ENCODE measurements at regions not wholly inside any gene's neighbourhood (a gene's known extent, or its start where the extent isn't known, plus 50 kb on each side); places are given as distances from the start of the nearest gene placed in this dataset.

GRCh38 chr1:14516974-14517840 is 81.3 kb upstream of the KAZN start:
- no peak for DNase-seq (ENCODE audit: low read depth, low spot score)
- peaks cover 9% of the 10 kb centered on the region for H3K4me1 Mint-ChIP-seq
- H3K9me3 Mint-ChIP-seq: no peaks in the 10 kb centered on the region
- H3K27me3 Mint-ChIP-seq (ENCODE audit: low read depth): no peaks in the 10 kb centered on the region
- no peak overlapping the region for H3K27ac Mint-ChIP-seq (ENCODE audit: unreplicated experiment)
- TF ChIP-seq CTCF (conservative IDR thresholded peaks at IDR 0.05): no peak
- no peaks in the 10 kb centered on the region for H3K36me3 Mint-ChIP-seq (ENCODE audit: low read depth)
- no peak overlapping the region for H3K4me3 Mint-ChIP-seq

DNA sequence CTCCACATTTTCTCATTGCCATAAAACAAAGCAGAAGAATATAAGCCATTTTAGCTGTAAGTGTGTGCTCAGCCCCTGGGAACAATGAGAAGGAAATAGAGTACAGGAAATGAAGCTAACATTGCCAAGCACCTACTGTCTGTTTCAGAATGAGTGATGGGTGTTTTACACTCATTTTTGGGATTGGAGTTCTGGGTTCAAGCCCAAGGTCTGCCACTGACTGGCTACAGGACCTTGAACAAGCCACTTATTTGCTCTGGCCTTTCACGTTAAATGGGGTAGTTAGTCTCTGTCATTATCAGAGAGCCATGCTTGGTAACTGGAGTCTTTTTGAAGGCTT is 80.7 kb upstream of the KAZN start:
- Mint-ChIP-seq H3K4me3 (no peak overlapping the region), H3K36me3 (ENCODE audit: low read depth) (no peaks in the 10 kb centered on the region), H3K27ac (ENCODE audit: unreplicated experiment) (no peak overlapping the region), H3K4me1 (peaks cover 4% of the 10 kb centered on the region), H3K9me3 (no peaks in the 10 kb centered on the region), H3K27me3 (ENCODE audit: low read depth) (no peaks in the 10 kb centered on the region)
- no peak for TF ChIP-seq CTCF (conservative IDR thresholded peaks at IDR 0.05)
- no peak for DNase-seq (ENCODE audit: low read depth, low spot score)

GRCh38 chr1:14519976-14520375 is 78.5 kb upstream of the KAZN start:
- H3K27me3 Mint-ChIP-seq (ENCODE audit: low read depth): no peaks in the 10 kb centered on the region
- TF ChIP-seq CTCF (conservative IDR thresholded peaks at IDR 0.05): no peak
- H3K4me3 Mint-ChIP-seq: no peak overlapping the region
- no peaks in the 10 kb centered on the region for H3K9me3 Mint-ChIP-seq
- no peak overlapping the region for H3K27ac Mint-ChIP-seq (ENCODE audit: unreplicated experiment)
- no peaks in the 10 kb centered on the region for H3K36me3 Mint-ChIP-seq (ENCODE audit: low read depth)
- H3K4me1 Mint-ChIP-seq: peaks cover 3% of the 10 kb centered on the region
- no peak for DNase-seq (ENCODE audit: low read depth, low spot score)

- H3K9me3 Mint-ChIP-seq: no peaks in the 10 kb centered on the region
- no peak for TF ChIP-seq CTCF (conservative IDR thresholded peaks at IDR 0.05)
- DNase-seq (ENCODE audit: low read depth, low spot score): no peak
- no peak overlapping the region for H3K4me3 Mint-ChIP-seq
- H3K27me3 Mint-ChIP-seq (ENCODE audit: low read depth): no peaks in the 10 kb centered on the region
- H3K27ac Mint-ChIP-seq (ENCODE audit: unreplicated experiment): no peak overlapping the region
- H3K4me1 Mint-ChIP-seq: peaks cover 3% of the 10 kb centered on the region
- no peaks in the 10 kb centered on the region for H3K36me3 Mint-ChIP-seq (ENCODE audit: low read depth)
These were observed 77.8 kb upstream of the KAZN start for GRCh38 chr1:14520514-14521163.

GRCh38 chr1:14521622-14522021 is 76.9 kb upstream of the KAZN start:
- no peak for DNase-seq (ENCODE audit: low read depth, low spot score)
- H3K4me1 Mint-ChIP-seq: peaks cover 3% of the 10 kb centered on the region
- no peaks in the 10 kb centered on the region for H3K27me3 Mint-ChIP-seq (ENCODE audit: low read depth)
- no peaks in the 10 kb centered on the region for H3K36me3 Mint-ChIP-seq (ENCODE audit: low read depth)
- no peaks in the 10 kb centered on the region for H3K9me3 Mint-ChIP-seq
- TF ChIP-seq CTCF (conservative IDR thresholded peaks at IDR 0.05): no peak
- H3K27ac Mint-ChIP-seq (ENCODE audit: unreplicated experiment): no peak overlapping the region
- H3K4me3 Mint-ChIP-seq: no peak overlapping the region
